Gastrocnemius medialis (tissue), 4 donors: ENCODE measurements at regions not wholly inside any gene's neighbourhood (a gene's known extent, or its start where the extent isn't known, plus 50 kb on each side); places are given as distances from the start of the nearest gene placed in this dataset.

ENCODE experiments used
- ATAC-seq, 2 donors: fragments of 150-250 bp; one replicate each; pipeline ENCODE4 v1.9.1; 2016
- DNase-seq, 2 donors: peaks; one replicate each; pipeline ENCODE4 v3.0.0-alpha.2; 2019
- H3K27ac ChIP-seq, 4 donors: fragments of 200-600 bp; sonication (generic); 1 replicate in 1 of 4; 2 replicates in 3 of 4; pipeline ENCODE4 v1.5.1; 2016 to 2018; ENCODE audit warnings: mild to moderate bottlenecking in 2 of 4, moderate library complexity in 1 of 4
- H3K27me3 ChIP-seq, 3 donors: fragments of 200-600 bp; sonication (generic) in 2 of 3; 1 replicate in 1 of 3; 2 replicates in 2 of 3; pipeline versions ENCODE4 v1.5.1 to v1.6.0; 2016 to 2019; ENCODE audit warnings: mild to moderate bottlenecking in 1 of 3, moderate library complexity in 1 of 3
- H3K36me3 ChIP-seq, 2 donors: fragments of 200-600 bp; sonication (generic) in 1 of 2; one replicate each; pipeline ENCODE4 v1.5.1; 2017 to 2018
- H3K4me1 ChIP-seq, 2 donors: fragments of 200-600 bp; sonication (generic) in 1 of 2; one replicate each; pipeline ENCODE4 v1.5.1; 2016 to 2017; ENCODE audit warnings: mild to moderate bottlenecking in 2 of 2
- H3K4me3 ChIP-seq, 4 donors: fragments of 200-600 bp; sonication (generic) in 3 of 4; 1 replicate in 1 of 4; 2 replicates in 3 of 4; pipeline ENCODE4 v1.5.1; 2016 to 2019; ENCODE audit warnings: mild to moderate bottlenecking in 2 of 4
- H3K9me3 ChIP-seq, 3 donors: fragments of 200-600 bp; sonication (generic) in 2 of 3; 1 replicate in 1 of 3; 2 replicates in 2 of 3; pipeline ENCODE4 v1.5.1; 2016 to 2019
- POLR2A ChIP-seq, 2 donors: fragments of 450-650 bp; IDR thresholded peaks; one replicate each; pipeline ENCODE4 v1.6.1; 2017; ENCODE audit warnings: antibody characterized with exemption in 2 of 2, mild to moderate bottlenecking in 2 of 2, moderate library complexity in 2 of 2
- in situ Hi-C, 4 donors: fragments of 200-750 bp; cut with MboI; loops; one replicate each; pipeline versions ENCODE4 v1.15.0 to v1.8.0; 2017; ENCODE audit warnings: low sequenced_read_pairs in 4 of 4
- intact Hi-C: fragments of 100-400 bp; cut with DNase I; formaldehyde crosslinking; loops from one replicate; pipeline ENCODE4 v1.15.1; 2023; ENCODE audit warnings: low total_unique reads
- TF ChIP-seq, protein P1 (sequence below), 5 experiments: fragments of 450-650 bp in 3 of 5; fragments of 200-600 bp in 2 of 5; sonication (generic) in 2 of 5; IDR thresholded peaks in 4 of 5; conservative IDR thresholded peaks in 1 of 5; 1 replicate in 4 of 5; 2 replicates in 1 of 5; pipeline ENCODE4 v1.5.1; 2016 to 2019; ENCODE audit warnings: antibody characterized with exemption in 5 of 5, mild to moderate bottlenecking in 3 of 5, moderate library complexity in 3 of 5

DNA sequence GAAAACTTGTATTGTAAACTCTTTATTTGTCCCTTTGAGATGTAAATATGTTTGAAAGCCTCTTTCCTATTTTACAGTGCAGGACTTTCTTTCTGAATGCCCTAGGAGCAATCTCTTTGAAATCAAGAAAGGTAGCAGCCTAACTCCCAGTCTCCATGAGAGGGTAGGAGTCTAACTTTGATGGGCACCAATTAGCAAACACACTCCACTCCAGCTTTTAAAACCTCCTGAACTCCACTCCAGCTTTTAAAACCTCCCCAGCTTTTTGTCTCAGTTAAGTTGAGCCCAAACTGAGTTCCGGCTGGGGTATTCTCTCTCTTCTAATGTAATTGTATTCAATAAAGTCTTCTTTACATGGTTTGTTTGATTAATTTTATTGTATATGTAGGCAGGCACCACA lies 493.7 kb upstream of the CDH7 start:
- no peaks in the 10 kb centered on the region for H3K36me3 ChIP-seq
- no peak for DNase-seq
- in situ Hi-C loops (no loop called here), intact Hi-C loops (no loop called here)
- no peak overlapping the region for H3K4me3 ChIP-seq
- H3K27ac ChIP-seq: no peak overlapping the region
- H3K4me1 ChIP-seq: no peaks in the 10 kb centered on the region
- H3K9me3 ChIP-seq: no peaks in the 10 kb centered on the region
- ATAC-seq: no peak
- H3K27me3 ChIP-seq: no peaks in the 10 kb centered on the region
- TF ChIP-seq, protein P1, sequence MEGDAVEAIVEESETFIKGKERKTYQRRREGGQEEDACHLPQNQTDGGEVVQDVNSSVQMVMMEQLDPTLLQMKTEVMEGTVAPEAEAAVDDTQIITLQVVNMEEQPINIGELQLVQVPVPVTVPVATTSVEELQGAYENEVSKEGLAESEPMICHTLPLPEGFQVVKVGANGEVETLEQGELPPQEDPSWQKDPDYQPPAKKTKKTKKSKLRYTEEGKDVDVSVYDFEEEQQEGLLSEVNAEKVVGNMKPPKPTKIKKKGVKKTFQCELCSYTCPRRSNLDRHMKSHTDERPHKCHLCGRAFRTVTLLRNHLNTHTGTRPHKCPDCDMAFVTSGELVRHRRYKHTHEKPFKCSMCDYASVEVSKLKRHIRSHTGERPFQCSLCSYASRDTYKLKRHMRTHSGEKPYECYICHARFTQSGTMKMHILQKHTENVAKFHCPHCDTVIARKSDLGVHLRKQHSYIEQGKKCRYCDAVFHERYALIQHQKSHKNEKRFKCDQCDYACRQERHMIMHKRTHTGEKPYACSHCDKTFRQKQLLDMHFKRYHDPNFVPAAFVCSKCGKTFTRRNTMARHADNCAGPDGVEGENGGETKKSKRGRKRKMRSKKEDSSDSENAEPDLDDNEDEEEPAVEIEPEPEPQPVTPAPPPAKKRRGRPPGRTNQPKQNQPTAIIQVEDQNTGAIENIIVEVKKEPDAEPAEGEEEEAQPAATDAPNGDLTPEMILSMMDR (IDR thresholded peaks at IDR 0.05 in 4 of 5, conservative IDR thresholded peaks at IDR 0.05 in 1 of 5): no peak
- no peak for TF ChIP-seq POLR2A (IDR thresholded peaks at IDR 0.05)

DNA sequence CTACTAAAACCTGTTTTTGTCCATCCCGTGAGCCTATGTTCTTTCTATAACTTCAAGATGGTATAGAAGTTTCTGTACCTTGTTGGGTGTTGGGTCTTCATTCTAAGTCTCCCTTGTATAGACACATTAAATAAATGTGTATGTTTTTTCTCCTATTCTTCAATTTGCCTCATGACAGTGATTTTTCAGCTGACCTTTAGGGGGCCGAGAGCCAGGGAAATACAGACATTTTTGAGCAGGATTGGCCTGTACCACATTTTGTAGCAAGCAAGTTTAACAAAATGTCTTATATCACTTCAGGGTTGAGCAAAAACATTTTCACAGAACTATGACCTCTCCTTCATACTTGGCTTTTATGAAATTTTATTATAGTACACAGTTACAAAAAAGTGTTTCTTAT lies 495.4 kb upstream of the CDH7 start:
- Histone ChIP-seq H3K27me3 (no peaks in the 10 kb centered on the region), H3K36me3 (no peaks in the 10 kb centered on the region), H3K27ac (no peak overlapping the region), H3K9me3 (no peaks in the 10 kb centered on the region), H3K4me3 (no peak overlapping the region), H3K4me1 (no peaks in the 10 kb centered on the region)
- intact Hi-C loops (no loop called here), in situ Hi-C loops (no loop called here)
- no peak for ATAC-seq
- TF ChIP-seq, protein P1 (IDR thresholded peaks at IDR 0.05 in 4 of 5, conservative IDR thresholded peaks at IDR 0.05 in 1 of 5): no peak
- no peak for TF ChIP-seq POLR2A (IDR thresholded peaks at IDR 0.05)
- DNase-seq: no peak

DNA sequence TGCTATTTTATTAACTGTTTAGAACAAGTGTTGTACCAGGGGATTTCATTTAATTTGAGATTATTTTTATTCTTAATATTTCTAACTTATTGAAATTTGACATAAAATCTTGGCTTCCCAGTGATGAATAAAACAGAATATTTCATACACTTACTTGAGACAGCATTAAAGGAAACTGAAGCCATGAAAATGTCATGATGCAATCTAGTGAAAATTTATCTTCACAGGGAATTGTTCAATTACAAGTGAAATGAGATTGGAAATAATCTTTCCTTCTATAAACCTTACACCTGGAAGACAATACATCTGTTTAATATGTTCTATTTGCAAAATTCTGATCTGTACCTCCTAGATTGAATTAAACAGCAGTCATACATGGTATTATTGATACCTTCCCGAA lies 511.0 kb upstream of the CDH7 start:
- in situ Hi-C loops: loop anchor here in 1 of 4 donors (25.0 kb wide), 1 partner anchor 98 kb away; no protein-coding TSS in a partner anchor
- H3K36me3 ChIP-seq: no peaks in the 10 kb centered on the region

DNA sequence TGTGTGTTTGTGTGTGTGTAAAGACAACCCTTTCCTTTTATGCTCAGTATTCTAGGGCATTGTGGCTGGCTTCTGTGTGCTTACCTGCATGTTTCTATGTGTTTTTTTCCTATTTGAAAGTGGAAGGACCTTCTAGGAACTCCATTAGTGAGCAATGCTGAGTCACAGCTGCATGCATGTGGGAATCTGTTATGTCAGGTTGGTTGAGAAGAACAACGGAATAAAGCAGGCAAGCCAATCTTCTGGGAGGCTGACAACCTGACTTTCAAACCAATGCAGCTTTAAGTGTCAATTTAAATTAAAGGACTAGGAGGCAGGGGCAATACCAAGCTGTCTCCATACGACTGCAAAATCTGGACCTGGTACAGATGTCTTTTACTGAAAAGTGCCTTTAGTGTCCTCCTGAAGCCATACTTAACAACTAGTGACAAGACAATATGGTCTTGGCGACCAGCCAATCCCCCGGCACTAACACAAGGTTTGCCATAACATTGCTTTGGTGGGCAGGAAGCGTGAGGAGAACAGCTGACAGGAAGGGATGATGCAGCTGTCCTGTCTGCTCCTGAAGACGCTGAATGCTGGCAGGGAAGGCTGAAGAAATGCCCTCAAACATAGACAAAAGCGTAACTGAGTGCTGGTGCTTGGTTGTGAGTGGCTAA lies 514.7 kb upstream of the CDH7 start:
- ATAC-seq (no peak), DNase-seq (no peak)
- H3K9me3 ChIP-seq: no peaks in the 10 kb centered on the region
- H3K4me3 ChIP-seq: no peak overlapping the region
- H3K27me3 ChIP-seq: no peaks in the 10 kb centered on the region
- H3K4me1 ChIP-seq: no peaks in the 10 kb centered on the region
- no peak for TF ChIP-seq POLR2A (IDR thresholded peaks at IDR 0.05)
- TF ChIP-seq, protein P1 (IDR thresholded peaks at IDR 0.05 in 4 of 5, conservative IDR thresholded peaks at IDR 0.05 in 1 of 5): no peak
- no peak overlapping the region for H3K27ac ChIP-seq
- intact Hi-C loops: no loop called here
- in situ Hi-C loops: loop anchor here in 1 of 4 donors (25.0 kb wide), 1 partner anchor 101 kb away; no protein-coding TSS in a partner anchor
- no peaks in the 10 kb centered on the region for H3K36me3 ChIP-seq

More for the DNA sequence above, 511.0 kb upstream of the CDH7 start:
- Histone ChIP-seq H3K9me3 (no peaks in the 10 kb centered on the region), H3K27me3 (no peaks in the 10 kb centered on the region), H3K4me1 (no peaks in the 10 kb centered on the region), H3K27ac (no peak overlapping the region), H3K4me3 (no peak overlapping the region)
- DNase-seq (no peak), ATAC-seq (no peak)
- TF ChIP-seq POLR2A (IDR thresholded peaks at IDR 0.05): no peak
- TF ChIP-seq, protein P1 (IDR thresholded peaks at IDR 0.05 in 4 of 5, conservative IDR thresholded peaks at IDR 0.05 in 1 of 5): no peak
- intact Hi-C loops: no loop called here

DNA sequence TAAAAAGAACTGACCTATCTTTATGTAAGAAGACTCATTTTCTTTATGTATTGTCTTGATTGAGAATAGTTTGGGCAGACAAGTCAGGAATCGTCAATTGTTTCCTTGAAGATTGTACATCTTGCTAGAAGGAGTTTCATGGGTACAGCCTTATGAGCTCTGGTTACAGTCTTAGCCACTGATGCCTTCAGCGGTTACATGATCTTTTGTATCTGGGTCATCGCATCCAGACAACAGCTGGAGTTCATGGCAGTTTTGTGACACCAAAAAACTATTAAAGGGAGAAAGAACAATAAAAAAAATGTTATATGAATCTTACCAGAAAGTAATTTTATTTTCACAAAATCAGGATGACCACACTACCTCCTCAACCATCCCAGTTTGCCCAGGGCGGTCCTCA lies 520.5 kb upstream of the CDH7 start:
- no peaks in the 10 kb centered on the region for H3K27me3 ChIP-seq
- in situ Hi-C loops (loop anchor here in 1 of 4 donors (25.0 kb wide), 1 partner anchor 107 kb away; no protein-coding TSS in a partner anchor), intact Hi-C loops (no loop called here)
- ATAC-seq: no peak
- TF ChIP-seq, protein P1 (IDR thresholded peaks at IDR 0.05 in 4 of 5, conservative IDR thresholded peaks at IDR 0.05 in 1 of 5): no peak
- TF ChIP-seq POLR2A (IDR thresholded peaks at IDR 0.05): no peak
- no peak overlapping the region for H3K4me3 ChIP-seq
- no peak overlapping the region for H3K27ac ChIP-seq
- no peaks in the 10 kb centered on the region for H3K4me1 ChIP-seq
- H3K9me3 ChIP-seq: no peaks in the 10 kb centered on the region
- DNase-seq: no peak
- H3K36me3 ChIP-seq: no peaks in the 10 kb centered on the region
